HL-60/S4 (cell line): ENCODE measurements at regions not wholly inside any gene's neighbourhood (a gene's known extent, or its start where the extent isn't known, plus 50 kb on each side); places are given as distances from the start of the nearest gene placed in this dataset.

Source experiments
- in situ Hi-C: fragments of 300-500 bp; cut with MboI; formaldehyde crosslinking; loops from 2 replicates; pipeline ENCODE4 v1.14.3; 2022; ENCODE audit warnings: low sequenced_read_pairs

- in situ Hi-C loops: no loop called here
Observed at GRCh38 chr16:85476389-85476788, 136.7 kb upstream of the GSE1 start.

- in situ Hi-C loops: no loop called here
Observed at GRCh38 chr16:85477801-85478363, 135.2 kb upstream of the GSE1 start.

- in situ Hi-C loops: no loop called here
Observed at GRCh38 chr16:85479972-85480726, 133.0 kb upstream of the GSE1 start.

- in situ Hi-C loops: no loop called here
Observed at GRCh38 chr16:85480727-85481101, 132.4 kb upstream of the GSE1 start.

- in situ Hi-C loops: no loop called here
Observed at GRCh38 chr16:85481206-85481605, 131.9 kb upstream of the GSE1 start.

- in situ Hi-C loops: no loop called here
Observed at GRCh38 chr16:85481738-85482137, 131.4 kb upstream of the GSE1 start.

- in situ Hi-C loops: no loop called here
Observed at GRCh38 chr16:85483424-85483823, 129.7 kb upstream of the GSE1 start.

- in situ Hi-C loops: no loop called here
Observed at GRCh38 chr16:85484347-85485300, 128.5 kb upstream of the GSE1 start.

- in situ Hi-C loops: no loop called here
Observed at GRCh38 chr16:85485379-85485778, 127.7 kb upstream of the GSE1 start.

GRCh38 chr16:85486256-85486915 is 126.7 kb upstream of the GSE1 start:
- in situ Hi-C loops: no loop called here

GRCh38 chr16:85488414-85488813 is 124.7 kb upstream of the GSE1 start:
- in situ Hi-C loops: no loop called here

GRCh38 chr16:85490407-85491057 is 122.6 kb upstream of the GSE1 start:
- in situ Hi-C loops: no loop called here

GRCh38 chr16:85491058-85491771 is 121.9 kb upstream of the GSE1 start:
- in situ Hi-C loops: no loop called here

- in situ Hi-C loops: no loop called here
Observed at GRCh38 chr16:85491798-85492294, 121.3 kb upstream of the GSE1 start.

- in situ Hi-C loops: no loop called here
Observed at GRCh38 chr16:85492295-85492864, 120.7 kb upstream of the GSE1 start.

- in situ Hi-C loops: no loop called here
Observed at GRCh38 chr16:85494315-85494714, 118.8 kb upstream of the GSE1 start.

- in situ Hi-C loops: no loop called here
Observed at GRCh38 chr16:85495259-85495658, 117.9 kb upstream of the GSE1 start.

- in situ Hi-C loops: no loop called here
Observed at GRCh38 chr16:85495823-85496538, 117.1 kb upstream of the GSE1 start.
